HEK293 (cell line): ENCODE measurements at regions not wholly inside any gene's neighbourhood (a gene's known extent, or its start where the extent isn't known, plus 50 kb on each side); places are given as distances from the start of the nearest gene placed in this dataset.

ENCODE experiments used
- CTCF ChIA-PET: fragments of 350-600 bp; formaldehyde crosslinking; extraction: SDS; loops from one replicate; lab custom pipeline; 2021; ENCODE audit warnings: antibody characterized with exemption; lab: Yijun Ruan, JAX
- POLR2A ChIA-PET: fragments of 300-600 bp; formaldehyde crosslinking; extraction: SDS; loops from one replicate; lab custom pipeline; 2020; ENCODE audit warnings: antibody characterized with exemption, inconsistent platforms; lab: Yijun Ruan, JAX
- H3K27ac ChIP-seq: fragments of 200-500 bp; sonication (Bioruptor generic); 2 replicates; pipeline ENCODE4 v1.5.1; 2014; ENCODE audit warnings: low read depth, low read length, control low read depth, inconsistent platforms; ENCODE audit errors: extremely low read depth
- H3K36me3 ChIP-seq, 2 experiments: fragments of 200-500 bp in 1 of 2; sonication (Bioruptor generic) in 1 of 2; 1 replicate in 1 of 2; 2 replicates in 1 of 2; pipeline ENCODE4 v1.5.1; 2014 to 2017; ENCODE audit warnings: inconsistent platforms in 2 of 2, low read length in 2 of 2; ENCODE audit not compliant: control insufficient read depth in 2 of 2, insufficient read depth in 1 of 2
- H3K4me1 ChIP-seq: fragments of 200-500 bp; sonication (Bioruptor generic); 2 replicates; pipeline ENCODE4 v1.5.1; 2014; ENCODE audit warnings: mild to moderate bottlenecking, low read length, inconsistent platforms; ENCODE audit not compliant: control insufficient read depth, insufficient read depth
- H3K4me3 ChIP-seq: 2 replicates; pipeline ENCODE4 v1.5.1; 2011; ENCODE audit warnings: low read depth, mild to moderate bottlenecking, control low read depth, low read length, moderate library complexity
- H3K9me3 ChIP-seq: fragments of 200-500 bp; sonication (Bioruptor generic); 2 replicates; pipeline ENCODE4 v1.5.1; 2014; ENCODE audit warnings: low read depth, low read length, inconsistent platforms; ENCODE audit not compliant: control insufficient read depth, insufficient read depth
- GLIS2 ChIP-seq: fragments of 450-650 bp; formaldehyde crosslinking; IDR thresholded peaks from 2 replicates; pipeline ENCODE4 v1.5.1; 2016; ENCODE audit warnings: missing biosample characterization, missing genetic modification characterization
- HIC1 ChIP-seq: fragments of 450-650 bp; formaldehyde crosslinking; IDR thresholded peaks from 2 replicates; pipeline ENCODE4 v1.5.1; 2016; ENCODE audit warnings: missing biosample characterization, missing genetic modification characterization
- KLF16 ChIP-seq: fragments of 450-650 bp; formaldehyde crosslinking; IDR thresholded peaks from 2 replicates; pipeline ENCODE4 v1.5.1; 2017; ENCODE audit warnings: missing biosample characterization, missing genetic modification characterization
- KLF7 ChIP-seq: fragments of 450-650 bp; formaldehyde crosslinking; IDR thresholded peaks from 2 replicates; pipeline ENCODE4 v1.5.1; 2016; ENCODE audit warnings: missing biosample characterization, missing genetic modification characterization, borderline replicate concordance
- PATZ1 ChIP-seq: fragments of 450-650 bp; formaldehyde crosslinking; IDR thresholded peaks from 2 replicates; pipeline ENCODE4 v1.5.1; 2016; ENCODE audit warnings: missing biosample characterization, missing genetic modification characterization
- SALL2 ChIP-seq: fragments of 450-650 bp; formaldehyde crosslinking; IDR thresholded peaks from 2 replicates; pipeline ENCODE4 v1.5.0; 2017; ENCODE audit warnings: missing biosample characterization, mild to moderate bottlenecking, missing genetic modification characterization, borderline replicate concordance
- TRIM28 ChIP-seq: IDR thresholded peaks from 2 replicates; pipeline ENCODE4 v1.6.1; 2011; ENCODE audit warnings: low read length, control low read depth, borderline replicate concordance
- ZBTB7A ChIP-seq: fragments of 450-650 bp; formaldehyde crosslinking; IDR thresholded peaks from 2 replicates; pipeline ENCODE4 v1.5.1; 2016; ENCODE audit warnings: low read depth, missing biosample characterization, missing genetic modification characterization
- ZBTB8A ChIP-seq: fragments of 450-650 bp; formaldehyde crosslinking; IDR thresholded peaks from 2 replicates; pipeline ENCODE4 v1.5.1; 2016; ENCODE audit warnings: missing biosample characterization, missing genetic modification characterization
- ZNF18 ChIP-seq: fragments of 450-650 bp; formaldehyde crosslinking; IDR thresholded peaks from 2 replicates; pipeline ENCODE4 v1.5.1; 2016; ENCODE audit warnings: missing biosample characterization, missing genetic modification characterization
- ZNF184 ChIP-seq: fragments of 450-650 bp; IDR thresholded peaks from 2 replicates; pipeline ENCODE4 v1.5.1; 2018; ENCODE audit warnings: missing biosample characterization, mild to moderate bottlenecking, missing genetic modification characterization
- ZNF239 ChIP-seq: fragments of 450-650 bp; formaldehyde crosslinking; IDR thresholded peaks from 2 replicates; pipeline ENCODE4 v1.5.1; 2016; ENCODE audit warnings: missing biosample characterization, missing genetic modification characterization
- ZNF324 ChIP-seq: fragments of 450-650 bp; formaldehyde crosslinking; IDR thresholded peaks from 2 replicates; pipeline ENCODE4 v1.5.1; 2016; ENCODE audit warnings: missing biosample characterization, missing genetic modification characterization
- ZNF335 ChIP-seq: fragments of 450-650 bp; formaldehyde crosslinking; conservative IDR thresholded peaks from 2 replicates; pipeline ENCODE4 v1.5.1; 2016; ENCODE audit warnings: missing biosample characterization, missing genetic modification characterization
- ZNF366 ChIP-seq: fragments of 450-650 bp; formaldehyde crosslinking; conservative IDR thresholded peaks from 2 replicates; pipeline ENCODE4 v1.5.1; 2016; ENCODE audit warnings: missing biosample characterization, missing genetic modification characterization
- ZNF398 ChIP-seq: fragments of 450-650 bp; formaldehyde crosslinking; IDR thresholded peaks from 2 replicates; pipeline ENCODE4 v1.5.1; 2017; ENCODE audit warnings: missing biosample characterization, missing genetic modification characterization
- ZNF521 ChIP-seq: fragments of 450-650 bp; formaldehyde crosslinking; IDR thresholded peaks from 2 replicates; pipeline ENCODE4 v1.5.1; 2017; ENCODE audit warnings: missing biosample characterization, mild to moderate bottlenecking, missing genetic modification characterization
- ZNF529 ChIP-seq: fragments of 450-650 bp; formaldehyde crosslinking; IDR thresholded peaks from 2 replicates; pipeline ENCODE4 v1.5.1; 2017; ENCODE audit warnings: missing genetic modification characterization, missing biosample characterization; ENCODE audit not compliant: insufficient replicate concordance
- ZNF580 ChIP-seq: fragments of 450-650 bp; formaldehyde crosslinking; IDR thresholded peaks from 2 replicates; pipeline ENCODE4 v1.5.1; 2016; ENCODE audit warnings: missing biosample characterization, missing genetic modification characterization
- ZNF626 ChIP-seq: fragments of 450-650 bp; sonication (Bioruptor Pico); formaldehyde crosslinking; IDR thresholded peaks from 2 replicates; pipeline ENCODE4 v1.5.1; 2018; ENCODE audit warnings: missing biosample characterization, missing genetic modification characterization, inconsistent platforms
- ZNF645 ChIP-seq: fragments of 450-650 bp; formaldehyde crosslinking; IDR thresholded peaks from 2 replicates; pipeline ENCODE4; 2016; ENCODE audit warnings: missing biosample characterization, missing genetic modification characterization
- ZNF701 ChIP-seq: fragments of 450-650 bp; formaldehyde crosslinking; IDR thresholded peaks from 2 replicates; pipeline ENCODE4 v1.5.1; 2016; ENCODE audit warnings: missing biosample characterization, missing genetic modification characterization

- POLR2A ChIA-PET, result no interaction called here
Observed at GRCh38 chr3:105103139-105103538, 263.6 kb upstream of the ALCAM start.

GRCh38 chr3:105108823-105109222 lies 257.9 kb upstream of the ALCAM start:
- no peaks in the 10 kb centered on the region for H3K36me3 ChIP-seq
- H3K9me3 ChIP-seq, result no peaks in the 10 kb centered on the region
- no peak overlapping the region for H3K4me3 ChIP-seq
- ChIA-PET POLR2A (no interaction called here), CTCF (no interaction called here)
- H3K4me1 ChIP-seq, result no peaks in the 10 kb centered on the region
- H3K27ac ChIP-seq, result no peak overlapping the region
- no peak for TF ChIP-seq ZNF324 (tag by site-specific recombination)
- no peak for TF ChIP-seq ZNF521 (tag by site-specific recombination)
- TF ChIP-seq ZNF239 (tag by site-specific recombination), result no peak
- TF ChIP-seq ZNF701 (tag by site-specific recombination), result no peak
- no peak for TF ChIP-seq ZNF335 (tag by site-specific recombination)
- TF ChIP-seq KLF16 (tag by site-specific recombination), result no peak
- TF ChIP-seq ZBTB8A (tag by site-specific recombination), result no peak
- no peak for TF ChIP-seq ZNF580 (tag by site-specific recombination)
- no peak for TF ChIP-seq ZNF366
- no peak for TF ChIP-seq ZNF398
- TF ChIP-seq ZNF645 (tag by site-specific recombination), result no peak
- no peak for TF ChIP-seq ZNF184 (tag by site-specific recombination)
- no peak for TF ChIP-seq KLF7 (tag by site-specific recombination)
- no peak for TF ChIP-seq ZNF529 (tag by site-specific recombination)
- TF ChIP-seq ZNF626 (tag by site-specific recombination), result no peak
- TF ChIP-seq ZBTB7A (tag by site-specific recombination), result no peak
- no peak for TF ChIP-seq ZNF18

More at GRCh38 chr3:105103139-105103538, 263.6 kb upstream of the ALCAM start:
- Histone ChIP-seq H3K9me3 (no peaks in the 10 kb centered on the region), H3K27ac (no peak overlapping the region), H3K36me3 (no peaks in the 10 kb centered on the region), H3K4me3 (no peak overlapping the region)
- CTCF ChIA-PET, result no interaction called here
- no peak for TF ChIP-seq PATZ1 (tag by site-specific recombination)
- TF ChIP-seq GLIS2, result no peak
- no peak for TF ChIP-seq TRIM28
- TF ChIP-seq SALL2 (tag by site-specific recombination), result no peak
- TF ChIP-seq HIC1, result no peak
- TF ChIP-seq, all 188 proteins: peak for 0
- no peaks in the 10 kb centered on the region for H3K4me1 ChIP-seq
